ENCODE measurements at regions not wholly inside any gene's neighbourhood (a gene's known extent, or its start where the extent isn't known, plus 50 kb on each side); places are given as distances from the start of the nearest gene placed in this dataset.
"Not testable (repeated sequence)": the region's sequence is repeated elsewhere in the genome, so short reads cannot be mapped to it uniquely, and the experiment has no call there.

GRCh38 chr12:76176940-76177339 is 92.5 kb upstream of the NAP1L1 start:
- no peak for DNase-seq

GRCh38 chr12:76175946-76176345 is 91.5 kb upstream of the NAP1L1 start:
- DNase-seq = not testable (repeated sequence)

GRCh38 chr12:76173756-76174155 is 89.3 kb upstream of the NAP1L1 start:
- DNase-seq = no peak

GRCh38 chr12:76158518-76159321 is 74.2 kb upstream of the NAP1L1 start:
- DNase-seq = peak; percentile 54 to 62

GRCh38 chr12:76156726-76157125 is 72.2 kb upstream of the NAP1L1 start:
- DNase-seq = no peak

GRCh38 chr12:76156314-76156713 is 71.8 kb upstream of the NAP1L1 start:
- DNase-seq = no peak

GRCh38 chr12:76155157-76155670 is 70.7 kb upstream of the NAP1L1 start:
- DNase-seq = no peak

GRCh38 chr12:76153616-76154015 is 69.1 kb upstream of the NAP1L1 start:
- no peak for DNase-seq

GRCh38 chr12:76152181-76152807 is 67.8 kb upstream of the NAP1L1 start:
- DNase-seq = no peak

GRCh38 chr12:76144245-76144549 is 59.7 kb upstream of the NAP1L1 start:
- peak; percentile 12 to 66 for DNase-seq

GRCh38 chr12:76143343-76144244 is 59.1 kb upstream of the NAP1L1 start:
- DNase-seq = no peak

- no peak for DNase-seq
These were observed 57.8 kb upstream of the NAP1L1 start for GRCh38 chr12:76142305-76142704.

GRCh38 chr12:76138656-76139055 is 54.2 kb upstream of the NAP1L1 start:
- no peak for DNase-seq

- DNase-seq = no peak
These were observed 53.1 kb upstream of the NAP1L1 start for GRCh38 chr12:76137606-76138005.

GRCh38 chr12:76135456-76135855 is 51.0 kb upstream of the NAP1L1 start:
- DNase-seq = no peak
